ENCODE measurements at regions not wholly inside any gene's neighbourhood (a gene's known extent, or its start where the extent isn't known, plus 50 kb on each side); places are given as distances from the start of the nearest gene placed in this dataset.

- Histone ChIP-seq H3K4me1 (ENCODE audit: control insufficient read depth, low read length) (no peaks in the 10 kb centered on the region), H3K9me2 (replicated peaks; ENCODE audit: control insufficient read depth, low read length) (no peaks in the 10 kb centered on the region), H3K9me3 (ENCODE audit: control insufficient read depth, insufficient read depth, low read length) (no peaks in the 10 kb centered on the region), H3K27ac (ENCODE audit: low read depth, low read length) (no peak overlapping the region), H3F3A (ENCODE audit: control insufficient read depth, insufficient read depth) (no peaks in the 10 kb centered on the region), H4K20me1 (ENCODE audit: control insufficient read depth, insufficient read depth, low read depth, low read length) (no peaks in the 10 kb centered on the region), H3K79me2 (ENCODE audit: control insufficient read depth, low read length) (no peaks in the 10 kb centered on the region), H3K4me3 (ENCODE audit: low read length) (no peak overlapping the region), H3K4me2 (ENCODE audit: low read length) (no peak overlapping the region), H3K27me3 (ENCODE audit: control insufficient read depth, low read length) (no peaks in the 10 kb centered on the region), H3K36me3 (ENCODE audit: control insufficient read depth, low read length) (no peaks in the 10 kb centered on the region)
- TF ChIP-seq EZH2phosphoT487 (IDR thresholded peaks at IDR 0.05; ENCODE audit: borderline replicate concordance, low read length): no peak
- TF ChIP-seq, protein P1, sequence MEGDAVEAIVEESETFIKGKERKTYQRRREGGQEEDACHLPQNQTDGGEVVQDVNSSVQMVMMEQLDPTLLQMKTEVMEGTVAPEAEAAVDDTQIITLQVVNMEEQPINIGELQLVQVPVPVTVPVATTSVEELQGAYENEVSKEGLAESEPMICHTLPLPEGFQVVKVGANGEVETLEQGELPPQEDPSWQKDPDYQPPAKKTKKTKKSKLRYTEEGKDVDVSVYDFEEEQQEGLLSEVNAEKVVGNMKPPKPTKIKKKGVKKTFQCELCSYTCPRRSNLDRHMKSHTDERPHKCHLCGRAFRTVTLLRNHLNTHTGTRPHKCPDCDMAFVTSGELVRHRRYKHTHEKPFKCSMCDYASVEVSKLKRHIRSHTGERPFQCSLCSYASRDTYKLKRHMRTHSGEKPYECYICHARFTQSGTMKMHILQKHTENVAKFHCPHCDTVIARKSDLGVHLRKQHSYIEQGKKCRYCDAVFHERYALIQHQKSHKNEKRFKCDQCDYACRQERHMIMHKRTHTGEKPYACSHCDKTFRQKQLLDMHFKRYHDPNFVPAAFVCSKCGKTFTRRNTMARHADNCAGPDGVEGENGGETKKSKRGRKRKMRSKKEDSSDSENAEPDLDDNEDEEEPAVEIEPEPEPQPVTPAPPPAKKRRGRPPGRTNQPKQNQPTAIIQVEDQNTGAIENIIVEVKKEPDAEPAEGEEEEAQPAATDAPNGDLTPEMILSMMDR (IDR thresholded peaks at IDR 0.05; ENCODE audit: low read depth, low read length, poor library complexity, severe bottlenecking): no peak
Observed at GRCh38 chr7:91492317-91492716, 228.1 kb downstream of the FZD1 start.

DNA sequence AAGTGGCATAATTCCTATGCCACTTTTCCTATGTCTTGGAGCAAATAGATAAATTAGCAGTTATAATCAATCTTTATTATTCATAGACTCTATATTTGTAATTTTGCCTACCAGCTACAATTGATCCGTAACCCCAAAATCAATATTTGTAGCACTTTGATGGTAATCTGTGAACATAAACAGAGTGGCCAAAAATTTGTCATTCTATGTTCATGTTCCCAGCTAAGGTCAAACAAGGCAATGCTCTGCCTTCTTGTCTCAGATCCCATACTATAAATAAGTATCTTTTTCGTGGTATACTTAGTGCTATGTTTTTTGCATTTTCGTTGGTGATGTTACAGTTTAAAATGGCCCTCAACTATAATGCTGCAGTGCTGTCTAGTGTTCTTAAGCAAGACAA, 228.5 kb downstream of the FZD1 start:
- Histone ChIP-seq H3K9me2 (replicated peaks; ENCODE audit: control insufficient read depth, low read length) (no peaks in the 10 kb centered on the region), H3K9me3 (ENCODE audit: control insufficient read depth, insufficient read depth, low read length) (no peaks in the 10 kb centered on the region)

DNA sequence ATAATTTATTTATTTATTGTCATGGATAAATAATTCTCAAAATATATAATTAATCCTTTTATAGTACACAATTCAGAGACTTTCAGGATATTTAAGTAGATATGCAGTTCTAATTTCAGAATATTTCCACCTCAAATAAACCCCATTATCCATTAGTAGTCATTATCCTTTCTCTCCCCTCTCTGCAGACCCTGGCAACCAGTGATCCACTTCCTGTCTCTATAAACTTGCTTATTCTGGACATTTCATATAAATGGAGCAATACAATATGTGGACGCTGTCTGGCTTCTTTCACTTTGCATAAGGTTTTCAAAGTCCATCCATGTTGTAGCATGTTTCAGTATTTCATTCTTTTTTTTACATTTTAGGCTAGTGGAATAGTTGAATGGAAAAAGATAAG, 230.2 kb downstream of the FZD1 start:
- Histone ChIP-seq H3K4me2 (ENCODE audit: low read length) (no peak overlapping the region), H3K4me3 (ENCODE audit: low read length) (no peak overlapping the region), H3K27ac (ENCODE audit: low read depth, low read length) (no peak overlapping the region), H3F3A (ENCODE audit: control insufficient read depth, insufficient read depth) (no peaks in the 10 kb centered on the region), H3K36me3 (ENCODE audit: control insufficient read depth, low read length) (no peaks in the 10 kb centered on the region), H3K9me2 (replicated peaks; ENCODE audit: control insufficient read depth, low read length) (no peaks in the 10 kb centered on the region), H3K79me2 (ENCODE audit: control insufficient read depth, low read length) (no peaks in the 10 kb centered on the region), H4K20me1 (ENCODE audit: control insufficient read depth, insufficient read depth, low read depth, low read length) (no peaks in the 10 kb centered on the region), H3K27me3 (ENCODE audit: control insufficient read depth, low read length) (no peaks in the 10 kb centered on the region), H3K4me1 (ENCODE audit: control insufficient read depth, low read length) (no peaks in the 10 kb centered on the region), H3K9me3 (ENCODE audit: control insufficient read depth, insufficient read depth, low read length) (no peaks in the 10 kb centered on the region)
- no peak for TF ChIP-seq EZH2phosphoT487 (IDR thresholded peaks at IDR 0.05; ENCODE audit: borderline replicate concordance, low read length)
- TF ChIP-seq, protein P1 (IDR thresholded peaks at IDR 0.05; ENCODE audit: low read depth, low read length, poor library complexity, severe bottlenecking): no peak

More for the DNA sequence above, 228.5 kb downstream of the FZD1 start:
- no peaks in the 10 kb centered on the region for H3K79me2 ChIP-seq (ENCODE audit: control insufficient read depth, low read length)
- no peak overlapping the region for H3K27ac ChIP-seq (ENCODE audit: low read depth, low read length)
- no peaks in the 10 kb centered on the region for H3K27me3 ChIP-seq (ENCODE audit: control insufficient read depth, low read length)
- no peaks in the 10 kb centered on the region for H3F3A ChIP-seq (ENCODE audit: control insufficient read depth, insufficient read depth)
- H3K4me1 ChIP-seq (ENCODE audit: control insufficient read depth, low read length): no peaks in the 10 kb centered on the region
- no peak overlapping the region for H3K4me3 ChIP-seq (ENCODE audit: low read length)
- H3K36me3 ChIP-seq (ENCODE audit: control insufficient read depth, low read length): no peaks in the 10 kb centered on the region
- no peak overlapping the region for H3K4me2 ChIP-seq (ENCODE audit: low read length)
- TF ChIP-seq EZH2phosphoT487 (IDR thresholded peaks at IDR 0.05; ENCODE audit: borderline replicate concordance, low read length): no peak
- TF ChIP-seq, protein P1 (IDR thresholded peaks at IDR 0.05; ENCODE audit: low read depth, low read length, poor library complexity, severe bottlenecking): no peak
- H4K20me1 ChIP-seq (ENCODE audit: control insufficient read depth, insufficient read depth, low read depth, low read length): no peaks in the 10 kb centered on the region

Measured in DOHH2 (cell line).